ENCODE measurements at regions not wholly inside any gene's neighbourhood (a gene's known extent, or its start where the extent isn't known, plus 50 kb on each side); places are given as distances from the start of the nearest gene placed in this dataset.

DNA sequence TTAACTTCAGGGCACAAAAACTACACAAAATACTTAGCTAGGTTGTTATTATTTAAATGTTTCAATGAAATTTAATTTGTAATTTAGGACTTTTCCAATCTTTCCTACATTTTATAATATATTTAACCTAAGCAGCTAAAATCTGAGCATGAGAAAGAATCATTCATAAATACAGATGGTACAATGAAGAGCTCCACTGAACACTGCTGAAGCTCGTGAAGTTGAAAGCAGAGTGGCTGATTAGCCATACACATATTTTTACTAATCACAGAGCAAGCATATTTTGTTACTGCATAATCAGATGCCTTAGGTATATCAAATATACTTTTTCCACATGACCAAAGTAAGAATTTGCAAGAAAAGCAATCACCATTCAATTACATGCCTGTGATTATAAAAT lies 184.9 kb upstream of the ETAA1 start:
- DNase-seq (ENCODE audit: low spot score): no peak
- in situ Hi-C loops (cut with MboI; ENCODE audit: low sequenced_read_pairs, unreplicated experiment): no loop called here

DNA sequence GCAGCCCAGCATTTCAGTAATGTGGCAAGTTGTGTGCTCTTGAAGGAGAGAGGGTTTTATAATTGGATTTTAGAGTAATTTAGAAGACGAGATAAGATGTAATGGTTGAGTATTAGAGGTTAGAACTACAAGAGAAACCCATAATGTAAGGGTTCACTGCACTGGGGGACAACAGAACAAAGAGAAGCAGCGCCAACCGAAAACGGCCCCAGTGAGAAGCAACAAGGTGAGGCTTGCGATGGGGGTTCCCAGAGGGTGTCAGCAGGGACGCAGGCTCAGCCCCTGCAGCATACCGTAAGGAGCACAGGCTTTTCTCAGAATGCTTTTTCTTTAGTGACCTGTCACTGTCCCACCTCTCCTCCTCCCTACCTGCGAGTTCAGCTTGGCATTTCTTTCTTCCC lies 183.9 kb upstream of the ETAA1 start:
- in situ Hi-C loops (cut with MboI; ENCODE audit: low sequenced_read_pairs, unreplicated experiment): no loop called here
- TF ChIP-seq, protein P1, sequence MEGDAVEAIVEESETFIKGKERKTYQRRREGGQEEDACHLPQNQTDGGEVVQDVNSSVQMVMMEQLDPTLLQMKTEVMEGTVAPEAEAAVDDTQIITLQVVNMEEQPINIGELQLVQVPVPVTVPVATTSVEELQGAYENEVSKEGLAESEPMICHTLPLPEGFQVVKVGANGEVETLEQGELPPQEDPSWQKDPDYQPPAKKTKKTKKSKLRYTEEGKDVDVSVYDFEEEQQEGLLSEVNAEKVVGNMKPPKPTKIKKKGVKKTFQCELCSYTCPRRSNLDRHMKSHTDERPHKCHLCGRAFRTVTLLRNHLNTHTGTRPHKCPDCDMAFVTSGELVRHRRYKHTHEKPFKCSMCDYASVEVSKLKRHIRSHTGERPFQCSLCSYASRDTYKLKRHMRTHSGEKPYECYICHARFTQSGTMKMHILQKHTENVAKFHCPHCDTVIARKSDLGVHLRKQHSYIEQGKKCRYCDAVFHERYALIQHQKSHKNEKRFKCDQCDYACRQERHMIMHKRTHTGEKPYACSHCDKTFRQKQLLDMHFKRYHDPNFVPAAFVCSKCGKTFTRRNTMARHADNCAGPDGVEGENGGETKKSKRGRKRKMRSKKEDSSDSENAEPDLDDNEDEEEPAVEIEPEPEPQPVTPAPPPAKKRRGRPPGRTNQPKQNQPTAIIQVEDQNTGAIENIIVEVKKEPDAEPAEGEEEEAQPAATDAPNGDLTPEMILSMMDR (IDR thresholded peaks at IDR 0.05; ENCODE audit: borderline replicate concordance, control extremely low read depth, extremely low read depth, insufficient read depth, missing control alignments): no peak
- DNase-seq (ENCODE audit: low spot score): no peak

More for the DNA sequence above, 184.9 kb upstream of the ETAA1 start:
- TF ChIP-seq, protein P1 (IDR thresholded peaks at IDR 0.05; ENCODE audit: borderline replicate concordance, control extremely low read depth, extremely low read depth, insufficient read depth, missing control alignments): no peak

DNA sequence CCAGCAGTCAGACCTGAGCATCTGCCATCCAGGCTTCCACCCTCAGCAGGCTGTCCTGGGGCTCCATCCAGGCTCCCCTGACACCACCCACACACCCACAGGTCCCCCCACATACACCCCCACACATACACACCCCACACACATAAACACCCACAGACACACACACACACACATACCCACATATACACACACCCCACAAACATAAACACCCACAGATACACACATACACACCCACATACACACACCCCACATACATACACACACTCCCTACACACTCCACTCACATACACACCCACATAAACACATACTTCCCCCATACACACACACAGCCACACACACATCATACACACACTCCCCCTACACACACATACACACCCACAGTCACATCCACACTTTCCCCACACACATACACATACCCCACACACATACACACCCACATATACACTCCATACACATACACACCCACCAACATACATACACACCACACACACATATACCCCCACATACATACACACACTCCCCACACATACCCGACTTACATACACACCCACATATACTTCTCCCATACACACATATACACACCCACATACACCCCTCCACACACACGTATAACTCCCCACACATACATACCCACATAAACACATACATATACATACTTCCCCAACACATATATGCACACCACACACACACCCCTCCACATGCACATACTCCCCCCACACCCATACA lies 183.3 kb upstream of the ETAA1 start:
- in situ Hi-C loops (cut with MboI; ENCODE audit: low sequenced_read_pairs, unreplicated experiment): no loop called here
- TF ChIP-seq, protein P1 (IDR thresholded peaks at IDR 0.05; ENCODE audit: borderline replicate concordance, control extremely low read depth, extremely low read depth, insufficient read depth, missing control alignments): no peak
- DNase-seq (ENCODE audit: low spot score): no peak

DNA sequence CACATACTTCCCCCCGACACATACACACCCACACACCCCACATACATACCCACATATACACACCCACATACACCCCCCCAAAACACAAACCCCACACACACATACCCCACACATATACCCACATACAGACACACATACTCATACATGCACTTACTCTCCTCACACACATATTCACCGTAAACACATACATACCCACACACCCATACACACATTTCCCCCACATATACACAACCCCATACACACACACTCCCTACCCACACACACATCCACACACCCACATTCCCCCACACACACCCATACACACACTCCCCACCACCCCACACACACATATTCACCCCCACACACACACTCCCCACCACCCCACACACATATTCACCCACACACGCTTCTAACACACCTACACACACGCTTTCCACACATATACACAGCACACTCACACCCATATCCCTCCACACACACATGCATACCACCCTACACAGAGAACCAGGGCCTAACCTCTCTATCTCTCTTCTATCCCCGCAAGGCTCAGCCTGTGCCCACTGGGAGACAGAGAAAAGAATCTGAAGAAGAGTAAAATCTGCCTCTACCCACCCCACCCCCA lies 182.4 kb upstream of the ETAA1 start:
- TF ChIP-seq, protein P1 (IDR thresholded peaks at IDR 0.05; ENCODE audit: borderline replicate concordance, control extremely low read depth, extremely low read depth, insufficient read depth, missing control alignments): no peak
- in situ Hi-C loops (cut with MboI; ENCODE audit: low sequenced_read_pairs, unreplicated experiment): no loop called here
- DNase-seq (ENCODE audit: low spot score): no peak

DNA sequence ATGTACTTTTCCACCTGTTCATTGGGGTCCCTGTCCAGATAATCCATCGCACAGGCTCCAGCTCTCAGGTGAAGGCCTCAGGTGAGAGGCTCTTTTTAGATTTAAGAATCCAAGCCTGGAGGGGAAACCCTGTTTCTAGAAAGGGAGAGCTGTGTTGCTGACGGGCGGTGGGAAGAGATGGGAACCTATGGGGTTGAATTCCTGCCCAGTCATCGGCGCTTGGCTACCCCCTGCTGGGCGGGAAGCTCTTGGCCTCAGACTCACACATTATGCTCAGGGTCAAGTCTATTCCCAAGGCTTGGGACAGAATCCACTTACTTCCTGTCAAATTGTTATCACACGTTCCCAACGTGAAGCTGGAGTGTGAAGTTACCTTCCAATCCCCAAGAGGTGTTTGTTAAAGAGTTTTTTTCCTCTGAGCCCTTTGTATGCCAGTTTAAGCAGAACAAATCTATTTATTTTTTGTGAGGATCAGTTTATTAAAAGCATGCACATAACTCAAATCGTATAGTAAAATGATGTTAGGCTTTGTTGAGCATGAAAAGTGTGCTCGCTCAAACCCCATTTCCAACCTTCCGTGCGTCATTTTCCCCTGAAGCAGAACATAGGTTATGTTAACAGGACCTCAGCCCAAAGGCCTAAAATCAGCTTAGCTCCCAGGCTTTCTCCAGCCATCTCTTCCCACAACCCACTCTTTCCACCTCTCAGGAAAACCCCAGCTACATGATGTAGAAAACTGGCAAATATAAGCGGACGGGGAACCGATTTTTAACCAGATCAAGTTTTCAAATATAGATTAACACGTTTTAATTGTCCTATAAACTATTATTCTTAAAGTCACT lies 181.7 kb upstream of the ETAA1 start:
- DNase-seq (ENCODE audit: low spot score): no peak
- TF ChIP-seq, protein P1 (IDR thresholded peaks at IDR 0.05; ENCODE audit: borderline replicate concordance, control extremely low read depth, extremely low read depth, insufficient read depth, missing control alignments): peak; percentile 20
- in situ Hi-C loops (cut with MboI; ENCODE audit: low sequenced_read_pairs, unreplicated experiment): no loop called here

DNA sequence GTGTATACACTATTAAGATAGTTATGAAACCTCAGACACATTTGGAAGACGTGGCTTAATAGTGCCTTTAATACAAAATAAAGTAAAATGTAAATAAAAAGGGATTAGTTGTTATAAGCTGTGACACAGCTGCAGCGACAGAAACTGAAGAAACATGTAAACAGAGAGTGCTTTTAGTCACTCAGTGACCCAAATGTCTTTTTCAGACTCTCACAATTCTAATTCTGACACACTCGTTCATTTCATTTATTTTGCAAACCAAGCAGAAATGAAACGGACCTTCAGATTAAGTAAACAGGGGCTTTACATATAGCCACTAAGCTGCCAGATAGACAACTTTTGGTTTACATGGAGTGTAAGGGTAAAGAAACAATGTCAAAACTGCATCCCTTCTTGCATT lies 181.0 kb upstream of the ETAA1 start:
- TF ChIP-seq, protein P1 (IDR thresholded peaks at IDR 0.05; ENCODE audit: borderline replicate concordance, control extremely low read depth, extremely low read depth, insufficient read depth, missing control alignments): no peak
- in situ Hi-C loops (cut with MboI; ENCODE audit: low sequenced_read_pairs, unreplicated experiment): no loop called here
- DNase-seq (ENCODE audit: low spot score): no peak

All from GM13976 (cell line).